Esophagus (tissue), 2 donors: ENCODE measurements at regions not wholly inside any gene's neighbourhood (a gene's known extent, or its start where the extent isn't known, plus 50 kb on each side); places are given as distances from the start of the nearest gene placed in this dataset.

ENCODE experiments used
- H3K27ac ChIP-seq, 2 donors: one replicate each; pipeline ENCODE4 v1.5.1; 2013; ENCODE audit warnings: low read depth in 2 of 2, mild to moderate bottlenecking in 2 of 2, inconsistent platforms in 1 of 2, low read length in 1 of 2, moderate library complexity in 1 of 2
- H3K27me3 ChIP-seq, 2 donors: one replicate each; pipeline ENCODE4 v1.6.1; 2013; ENCODE audit warnings: low read length in 2 of 2, control low read depth in 1 of 2, mild to moderate bottlenecking in 1 of 2; ENCODE audit not compliant: insufficient read depth in 2 of 2, control insufficient read depth in 1 of 2
- H3K36me3 ChIP-seq, 2 donors: one replicate each; pipeline ENCODE4 v1.6.1; 2013; ENCODE audit warnings: low read length in 1 of 2; ENCODE audit not compliant: control insufficient read depth in 2 of 2, insufficient read depth in 2 of 2
- H3K4me1 ChIP-seq, 2 donors: one replicate each; pipeline ENCODE4 v1.6.1; 2013; ENCODE audit warnings: low read length in 1 of 2; ENCODE audit not compliant: control insufficient read depth in 2 of 2, insufficient read depth in 2 of 2
- H3K4me3 ChIP-seq, 2 donors: one replicate each; pipeline ENCODE4 v1.5.1; 2013; ENCODE audit warnings: low read length in 2 of 2, mild to moderate bottlenecking in 2 of 2, low read depth in 1 of 2, moderate library complexity in 1 of 2
- H3K9me3 ChIP-seq, 2 donors: one replicate each; pipeline ENCODE4 v1.6.1; 2013; ENCODE audit warnings: mild to moderate bottlenecking in 2 of 2, low read depth in 1 of 2, low read length in 1 of 2, moderate library complexity in 1 of 2; ENCODE audit not compliant: control insufficient read depth in 2 of 2, insufficient read depth in 1 of 2
- WGBS, 2 donors: extraction: QIAGEN DNeasy Blood & Tissue Kit; methylation state at CpG; one replicate each; pipeline ENCODE4 v1.1.7; 2013; 5-methylcytosine and 5-hydroxymethylcytosine counted together
- donor health status: healthy with polysubstance abuse.
- donor health status: Bipolar disorder and iron deficiency.

DNA sequence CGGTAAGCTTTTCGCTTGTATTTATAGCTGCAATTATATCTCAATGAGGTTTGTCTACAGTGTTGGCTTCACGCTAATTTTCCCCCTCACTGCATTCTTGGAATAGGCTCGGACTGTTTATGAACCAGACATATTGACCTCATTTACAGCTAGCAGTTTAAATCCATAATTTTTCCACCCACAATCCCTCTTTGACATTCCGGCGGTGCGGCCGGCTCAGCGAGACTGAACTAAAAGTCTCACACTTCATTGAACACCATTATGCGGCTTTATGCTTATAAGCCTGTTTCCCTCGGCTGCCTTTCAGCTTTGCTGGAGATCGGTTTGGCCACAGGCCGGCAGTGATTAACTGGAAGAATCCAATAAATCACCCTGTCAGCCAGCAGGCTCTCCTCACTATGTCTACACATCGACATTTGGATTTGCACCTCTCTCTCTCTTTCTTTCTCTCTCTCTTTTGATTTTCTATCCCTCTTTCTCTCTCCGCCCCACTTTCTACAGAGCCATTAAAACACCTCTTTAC, 315.0 kb upstream of the TLE4 start:
- H3K9me3 ChIP-seq = no peaks in the 10 kb centered on the region
- H3K27me3 ChIP-seq = no peaks in the 10 kb centered on the region
- peak overlapping the region in 1 of 2 donors; percentile 29 for H3K4me3 ChIP-seq
- no peak overlapping the region for H3K27ac ChIP-seq
- peaks cover 0 to 3% of the 10 kb centered on the region in 2 donors for H3K4me1 ChIP-seq
- H3K36me3 ChIP-seq = no peaks in the 10 kb centered on the region
- WGBS, 2 donors = 13 to 15% methylated on average over 15 of the region's 15 CpGs

DNA sequence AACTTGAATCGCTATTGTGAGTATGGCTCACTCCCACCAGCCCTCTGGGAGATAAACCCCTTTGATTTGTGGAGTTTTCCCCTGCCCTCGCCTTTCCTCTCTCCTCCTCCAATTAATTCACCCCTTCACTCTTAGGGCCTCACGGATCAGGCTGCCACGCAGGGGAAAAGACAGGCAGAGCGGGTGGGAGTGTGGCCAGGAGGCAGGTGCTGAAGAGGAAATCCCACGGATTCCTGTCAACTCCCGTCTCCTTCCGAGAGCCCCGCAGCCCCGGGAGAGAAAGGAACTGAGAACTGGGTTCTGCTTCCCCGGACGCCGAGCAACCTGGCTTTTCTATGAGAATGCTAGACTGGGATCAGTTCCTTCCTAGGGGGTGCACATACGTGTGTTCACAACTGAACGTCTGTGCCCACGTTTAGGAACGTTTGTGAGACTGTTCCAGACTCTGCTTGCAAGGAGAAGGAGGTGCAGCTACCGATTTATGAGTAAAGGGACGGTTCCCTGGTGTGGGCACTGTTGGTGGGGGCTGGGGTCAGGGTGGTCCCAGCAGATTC, 314.5 kb upstream of the TLE4 start:
- H3K36me3 ChIP-seq = no peaks in the 10 kb centered on the region
- no peak overlapping the region for H3K27ac ChIP-seq
- no peaks in the 10 kb centered on the region for H3K9me3 ChIP-seq
- peaks cover 0 to 3% of the 10 kb centered on the region in 2 donors for H3K4me1 ChIP-seq
- WGBS, 2 donors = 11% methylated on average over 19 of the region's 19 CpGs
- H3K4me3 ChIP-seq = peak overlapping the region in 1 of 2 donors; percentile 29
- H3K27me3 ChIP-seq = no peaks in the 10 kb centered on the region

DNA sequence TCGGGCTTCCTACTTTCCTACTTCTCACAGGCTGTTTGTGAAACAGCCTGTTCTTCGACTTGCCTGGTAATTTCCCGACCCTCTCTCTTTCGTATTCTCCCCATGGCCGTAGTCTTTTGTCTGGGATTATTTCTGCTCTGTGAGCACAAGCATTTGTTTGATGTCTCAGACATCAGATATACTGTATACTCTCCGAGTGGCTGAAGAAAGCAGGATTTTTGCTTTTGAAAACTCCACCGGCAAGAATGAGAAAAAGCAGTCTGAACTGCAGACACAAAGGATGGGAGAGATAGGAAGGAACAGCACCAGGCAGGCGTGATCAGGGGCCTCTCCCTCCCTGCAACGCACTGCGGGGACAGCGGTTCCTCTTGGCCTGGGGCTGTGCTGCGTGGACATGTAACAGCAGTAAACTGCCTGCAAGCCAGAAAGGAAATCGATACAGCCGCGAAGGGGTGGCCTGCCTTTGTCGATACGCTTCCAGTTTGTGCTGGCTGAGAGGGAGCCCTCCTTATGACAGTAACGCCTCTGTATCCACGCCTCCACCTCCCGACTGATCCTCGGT, 313.9 kb upstream of the TLE4 start:
- Histone ChIP-seq H3K4me3 (peak overlapping the region in 1 of 2 donors; percentile 29), H3K27me3 (no peaks in the 10 kb centered on the region), H3K27ac (no peak overlapping the region), H3K9me3 (no peaks in the 10 kb centered on the region), H3K36me3 (no peaks in the 10 kb centered on the region), H3K4me1 (peaks cover 0 to 3% of the 10 kb centered on the region in 2 donors)
- WGBS, 2 donors = 64 to 68% methylated on average over 21 of the region's 21 CpGs

DNA sequence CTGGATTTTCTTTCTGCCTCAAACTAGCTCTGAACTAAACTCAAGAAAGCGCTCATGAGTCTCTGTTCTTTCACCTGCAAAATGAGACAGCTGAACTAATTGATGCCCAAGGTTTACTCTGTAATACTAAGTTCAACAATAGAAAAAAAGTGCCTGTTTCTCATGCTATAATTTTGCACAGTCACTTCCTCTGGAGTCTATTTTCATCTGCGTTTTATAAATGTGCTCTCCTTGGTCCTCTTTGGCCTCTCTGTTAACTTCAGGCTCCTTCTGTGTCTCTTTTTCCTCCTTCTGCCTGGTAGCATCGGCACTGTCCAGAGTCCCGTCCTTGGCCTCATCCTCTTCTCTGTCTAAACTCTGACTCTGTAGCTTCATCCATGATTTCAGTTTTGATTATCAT, 311.9 kb upstream of the TLE4 start:
- Histone ChIP-seq H3K36me3 (no peaks in the 10 kb centered on the region), H3K9me3 (no peaks in the 10 kb centered on the region), H3K4me3 (no peak overlapping the region), H3K27ac (no peak overlapping the region), H3K4me1 (peaks cover 0 to 3% of the 10 kb centered on the region in 2 donors), H3K27me3 (no peaks in the 10 kb centered on the region)
- 78 to 81% methylated on average over 4 of the region's 4 CpGs for WGBS, 2 donors

DNA sequence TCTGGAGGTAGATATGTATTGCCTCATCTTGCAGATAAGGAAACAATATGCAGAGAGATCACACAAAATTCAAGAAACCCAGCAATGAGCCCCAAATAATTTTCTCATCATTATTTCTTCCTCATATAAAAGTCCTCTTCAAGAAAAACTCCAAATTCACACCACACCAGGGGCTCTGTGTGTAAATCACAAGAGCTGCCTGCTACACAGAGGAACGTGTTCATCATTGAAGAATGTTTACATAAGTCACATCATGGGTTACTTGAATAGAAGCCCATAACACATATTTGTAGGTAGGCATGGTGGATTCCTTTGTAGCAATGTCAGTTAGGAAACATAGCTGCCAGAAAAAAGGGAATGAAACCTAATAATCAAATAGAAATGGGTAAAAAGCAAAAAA, 308.1 kb upstream of the TLE4 start:
- Histone ChIP-seq H3K4me1 (no peaks in the 10 kb centered on the region), H3K4me3 (no peak overlapping the region), H3K9me3 (no peaks in the 10 kb centered on the region), H3K27me3 (no peaks in the 10 kb centered on the region), H3K27ac (no peak overlapping the region), H3K36me3 (no peaks in the 10 kb centered on the region)
- 58 to 60% methylated on average over 1 of the region's 1 CpG for WGBS, 2 donors

DNA sequence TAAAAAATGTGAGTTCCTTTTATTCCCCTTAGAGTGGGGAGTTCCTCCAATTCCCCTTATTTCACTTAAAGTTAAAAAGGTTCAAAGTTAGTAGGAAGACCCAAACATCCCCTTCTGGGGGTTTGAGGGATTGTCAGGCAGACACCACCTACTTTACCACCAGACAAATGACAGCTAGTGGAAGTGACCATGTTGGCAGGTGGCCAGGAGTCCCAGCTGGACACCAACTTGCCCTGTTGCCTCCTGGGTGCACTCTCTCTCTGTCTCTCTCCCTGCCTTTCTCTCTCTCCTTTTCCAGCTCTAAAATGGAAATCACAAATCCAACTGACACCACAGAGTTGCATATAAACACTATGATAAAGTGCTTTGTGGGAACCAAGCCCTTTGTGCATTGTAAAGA, 307.7 kb upstream of the TLE4 start:
- no peaks in the 10 kb centered on the region for H3K4me1 ChIP-seq
- no peaks in the 10 kb centered on the region for H3K36me3 ChIP-seq
- no peaks in the 10 kb centered on the region for H3K27me3 ChIP-seq
- H3K9me3 ChIP-seq = no peaks in the 10 kb centered on the region
- no peak overlapping the region for H3K4me3 ChIP-seq
- no peak overlapping the region for H3K27ac ChIP-seq

DNA sequence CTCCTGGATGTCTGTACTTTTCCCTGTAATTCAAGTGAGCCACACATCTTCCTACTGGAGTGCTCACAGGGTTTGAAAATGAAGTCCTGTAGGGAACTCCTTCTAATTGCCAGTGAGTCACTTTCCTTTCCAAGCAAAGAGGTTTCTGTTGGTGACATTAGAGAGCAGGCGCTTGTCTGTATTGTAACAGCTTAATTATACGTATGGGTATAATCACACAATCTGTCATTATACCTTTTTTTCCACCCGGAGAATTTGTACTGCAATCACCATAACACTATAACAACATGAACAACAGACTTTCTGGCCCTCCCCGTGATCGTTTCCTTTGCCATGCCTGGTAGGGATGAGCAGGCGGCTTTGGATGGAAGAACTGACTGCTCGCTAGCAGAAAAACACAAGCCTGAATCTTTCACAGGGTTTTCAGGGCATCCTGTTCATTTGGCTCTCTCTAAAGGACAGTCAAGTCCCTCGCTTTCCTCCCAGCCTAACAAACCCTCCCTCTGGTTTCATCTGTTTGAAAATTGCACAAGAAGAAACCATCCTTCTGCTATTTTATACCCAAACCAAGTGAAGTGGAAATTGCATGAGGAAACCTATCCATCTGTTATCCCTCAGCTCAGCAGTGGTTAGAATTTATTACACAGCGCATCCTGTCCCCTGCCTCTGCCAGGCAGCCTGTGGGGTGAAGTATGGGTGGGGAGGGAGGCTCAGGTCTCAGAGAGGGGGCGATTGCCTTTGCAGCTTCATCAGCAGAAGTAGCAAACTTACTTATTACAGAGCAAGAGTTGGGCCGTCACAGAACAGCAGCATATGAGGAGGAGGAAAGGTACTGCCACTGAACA, 307.0 kb upstream of the TLE4 start:
- no peaks in the 10 kb centered on the region for H3K9me3 ChIP-seq
- no peaks in the 10 kb centered on the region for H3K27me3 ChIP-seq
- 62 to 72% methylated on average over 11 of the region's 11 CpGs for WGBS, 2 donors
- H3K4me1 ChIP-seq = no peaks in the 10 kb centered on the region
- no peak overlapping the region for H3K4me3 ChIP-seq
- no peak overlapping the region for H3K27ac ChIP-seq
- no peaks in the 10 kb centered on the region for H3K36me3 ChIP-seq

DNA sequence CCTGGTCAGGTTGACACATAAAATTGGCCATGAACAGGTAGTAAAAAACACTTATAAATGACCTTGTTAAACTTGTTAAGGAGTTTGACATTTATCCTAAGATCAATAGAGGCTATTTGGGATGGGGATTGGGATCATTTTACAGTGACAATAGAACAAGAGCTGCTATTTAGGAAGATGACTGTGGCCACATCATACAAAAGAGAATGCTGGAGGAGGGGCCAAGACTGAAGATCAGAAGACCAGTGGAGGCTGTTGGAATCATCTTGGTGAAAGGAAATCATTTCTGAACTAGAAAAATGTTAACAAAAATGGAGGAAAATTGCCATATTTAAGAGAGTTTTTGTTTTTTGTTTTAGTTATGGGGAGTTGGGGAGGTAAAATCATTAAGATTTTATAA, 304.8 kb upstream of the TLE4 start:
- no peaks in the 10 kb centered on the region for H3K9me3 ChIP-seq
- no peaks in the 10 kb centered on the region for H3K27me3 ChIP-seq
- no peak overlapping the region for H3K4me3 ChIP-seq
- no peak overlapping the region for H3K27ac ChIP-seq
- H3K4me1 ChIP-seq = no peaks in the 10 kb centered on the region
- H3K36me3 ChIP-seq = no peaks in the 10 kb centered on the region

DNA sequence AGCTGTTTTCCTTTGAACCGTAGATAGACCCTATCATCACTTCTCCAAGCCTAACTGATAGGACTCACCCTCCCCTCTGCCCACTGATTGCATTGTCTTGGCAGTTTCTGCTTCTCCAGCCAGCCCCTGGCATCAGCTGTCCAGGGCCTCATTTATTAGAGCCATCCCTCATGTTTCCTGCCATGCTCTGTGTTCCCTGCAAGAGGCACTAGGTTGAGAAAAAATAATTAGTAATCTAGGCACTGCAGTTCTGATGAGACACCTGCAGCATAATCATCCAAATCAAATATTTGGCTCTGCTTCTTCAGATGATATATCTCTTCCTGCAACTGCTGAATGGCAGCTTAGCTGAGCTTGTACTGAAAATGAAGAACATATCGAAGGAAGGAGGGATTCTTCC, 303.0 kb upstream of the TLE4 start:
- no peak overlapping the region for H3K4me3 ChIP-seq
- no peak overlapping the region for H3K27ac ChIP-seq
- H3K27me3 ChIP-seq = no peaks in the 10 kb centered on the region
- no peaks in the 10 kb centered on the region for H3K36me3 ChIP-seq
- no peaks in the 10 kb centered on the region for H3K9me3 ChIP-seq
- 67 to 84% methylated on average over 2 of the region's 2 CpGs for WGBS, 2 donors
- no peaks in the 10 kb centered on the region for H3K4me1 ChIP-seq
